ENCODE measurements at regions not wholly inside any gene's neighbourhood (a gene's known extent, or its start where the extent isn't known, plus 50 kb on each side); places are given as distances from the start of the nearest gene placed in this dataset.
A peak's percentile ranks its signal among the peaks of the same experiment; 100 is the strongest.

GRCh38 chr1:94614168-94614815, 72.7 kb upstream of the F3 start:
- no peaks in the 10 kb centered on the region for H3K9me3 ChIP-seq
- H3K27me3 ChIP-seq: no peaks in the 10 kb centered on the region

DNA sequence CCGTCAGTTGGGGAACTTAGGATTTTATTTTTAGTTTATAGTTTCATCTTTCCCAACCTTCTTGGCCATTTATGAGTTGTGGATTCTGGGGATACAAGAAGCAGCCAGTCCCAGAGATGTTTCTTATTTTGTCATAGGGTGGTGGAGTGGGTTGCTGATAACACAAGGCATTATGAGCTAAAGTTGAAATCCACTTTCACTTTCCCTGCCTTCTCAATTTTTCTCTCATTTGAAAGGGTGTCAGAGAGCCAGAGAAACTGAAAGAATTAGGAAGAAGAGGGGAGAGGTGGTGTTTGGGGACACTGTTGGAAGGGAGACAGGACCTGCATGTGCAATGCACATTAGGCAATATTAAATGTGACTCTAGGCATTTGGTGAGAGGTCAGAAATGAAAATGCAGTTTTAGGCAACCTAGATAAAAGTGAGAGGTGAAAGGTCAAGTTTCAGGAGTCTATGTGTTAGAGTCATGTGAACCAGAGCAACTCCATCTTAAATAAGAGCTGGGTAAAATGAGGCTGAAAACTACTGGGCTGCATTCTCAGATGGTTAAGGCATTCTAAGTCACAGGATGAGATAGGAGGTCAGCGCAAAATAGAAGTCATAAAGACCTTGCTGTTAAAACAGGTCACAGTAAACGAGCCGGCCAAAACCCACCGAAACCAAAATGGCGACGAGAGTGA, 71.1 kb upstream of the F3 start:
- Histone ChIP-seq H3K4me3 (ENCODE audit: low read depth in 1 of 2, low read length in 1 of 2) (no peak overlapping the region), H3K4me1 (ENCODE audit: control insufficient read depth in 1 of 2, insufficient read depth in 1 of 2, low read depth in 1 of 2, low read length in 1 of 2) (peaks cover 44 to 54% of the 10 kb centered on the region in 2 experiments), H3K27ac (no peak overlapping the region), H3K27me3 (no peaks in the 10 kb centered on the region), H3K36me3 (no peaks in the 10 kb centered on the region), H3K9me3 (no peaks in the 10 kb centered on the region)
- TF ChIP-seq, protein P1, sequence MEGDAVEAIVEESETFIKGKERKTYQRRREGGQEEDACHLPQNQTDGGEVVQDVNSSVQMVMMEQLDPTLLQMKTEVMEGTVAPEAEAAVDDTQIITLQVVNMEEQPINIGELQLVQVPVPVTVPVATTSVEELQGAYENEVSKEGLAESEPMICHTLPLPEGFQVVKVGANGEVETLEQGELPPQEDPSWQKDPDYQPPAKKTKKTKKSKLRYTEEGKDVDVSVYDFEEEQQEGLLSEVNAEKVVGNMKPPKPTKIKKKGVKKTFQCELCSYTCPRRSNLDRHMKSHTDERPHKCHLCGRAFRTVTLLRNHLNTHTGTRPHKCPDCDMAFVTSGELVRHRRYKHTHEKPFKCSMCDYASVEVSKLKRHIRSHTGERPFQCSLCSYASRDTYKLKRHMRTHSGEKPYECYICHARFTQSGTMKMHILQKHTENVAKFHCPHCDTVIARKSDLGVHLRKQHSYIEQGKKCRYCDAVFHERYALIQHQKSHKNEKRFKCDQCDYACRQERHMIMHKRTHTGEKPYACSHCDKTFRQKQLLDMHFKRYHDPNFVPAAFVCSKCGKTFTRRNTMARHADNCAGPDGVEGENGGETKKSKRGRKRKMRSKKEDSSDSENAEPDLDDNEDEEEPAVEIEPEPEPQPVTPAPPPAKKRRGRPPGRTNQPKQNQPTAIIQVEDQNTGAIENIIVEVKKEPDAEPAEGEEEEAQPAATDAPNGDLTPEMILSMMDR (IDR thresholded peaks at IDR 0.05): no peak

More at GRCh38 chr1:94614168-94614815, 72.7 kb upstream of the F3 start:
- Histone ChIP-seq H3K27ac (peak overlapping the region; percentile 45), H3K36me3 (no peaks in the 10 kb centered on the region), H3K4me3 (ENCODE audit: low read depth in 1 of 2, low read length in 1 of 2) (peak overlapping the region in 1 of 2 experiments; percentile 18), H3K4me1 (ENCODE audit: control insufficient read depth in 1 of 2, insufficient read depth in 1 of 2, low read depth in 1 of 2, low read length in 1 of 2) (peaks cover 35 to 42% of the 10 kb centered on the region in 2 experiments)
- TF ChIP-seq, protein P1 (IDR thresholded peaks at IDR 0.05): no peak

DNA sequence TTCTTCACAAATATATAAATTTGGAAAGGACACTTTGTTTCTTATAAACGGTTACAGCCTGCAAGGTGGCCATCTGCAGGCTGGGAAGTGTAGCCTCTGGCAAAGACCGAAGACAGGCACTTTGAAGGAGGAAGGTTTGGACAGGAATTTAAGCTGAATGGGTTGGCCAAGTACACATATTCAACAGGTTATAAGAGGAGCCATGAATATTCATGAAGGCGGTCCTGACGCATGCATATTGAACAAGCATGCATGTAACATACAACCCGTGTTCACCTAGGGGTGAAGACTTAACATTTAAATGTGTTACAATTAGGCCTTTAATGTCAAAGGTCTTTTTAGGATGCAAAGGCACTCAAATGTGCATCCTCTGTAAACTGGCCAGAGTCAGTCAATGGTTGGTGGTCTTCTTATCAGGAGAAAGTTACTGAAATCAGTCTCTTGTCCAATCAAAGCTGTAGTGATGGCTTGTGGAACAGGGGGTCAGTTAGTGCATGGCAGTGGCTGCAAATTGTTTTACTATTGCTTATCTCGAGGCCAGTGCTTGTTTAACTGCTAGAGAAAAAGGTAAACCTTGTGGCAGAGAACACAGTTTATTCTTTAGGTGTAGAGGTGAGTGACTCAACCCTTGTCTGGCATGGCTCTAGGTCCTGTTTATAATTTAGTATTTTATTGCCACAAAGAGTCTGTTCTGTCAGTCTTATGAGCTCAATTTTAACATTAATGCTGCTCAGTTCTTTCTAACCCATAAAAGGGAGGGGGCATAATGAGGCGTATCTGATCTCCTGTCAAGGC, 70.3 kb upstream of the F3 start:
- H3K27ac ChIP-seq: no peak overlapping the region
- TF ChIP-seq, protein P1 (IDR thresholded peaks at IDR 0.05): no peak

GRCh38 chr1:94609619-94610018, 68.1 kb upstream of the F3 start:
- Histone ChIP-seq H3K27me3 (no peaks in the 10 kb centered on the region), H3K27ac (no peak overlapping the region), H3K4me1 (ENCODE audit: control insufficient read depth in 1 of 2, insufficient read depth in 1 of 2, low read depth in 1 of 2, low read length in 1 of 2) (peaks cover 58 to 66% of the 10 kb centered on the region in 2 experiments), H3K36me3 (no peaks in the 10 kb centered on the region), H3K9me3 (no peaks in the 10 kb centered on the region), H3K4me3 (ENCODE audit: low read depth in 1 of 2, low read length in 1 of 2) (no peak overlapping the region)
- TF ChIP-seq, protein P1 (IDR thresholded peaks at IDR 0.05): no peak

More for the DNA sequence above, 70.3 kb upstream of the F3 start:
- H3K36me3 ChIP-seq: no peaks in the 10 kb centered on the region
- peaks cover 52 to 60% of the 10 kb centered on the region in 2 experiments for H3K4me1 ChIP-seq (ENCODE audit: control insufficient read depth in 1 of 2, insufficient read depth in 1 of 2, low read depth in 1 of 2, low read length in 1 of 2)
- H3K27me3 ChIP-seq: no peaks in the 10 kb centered on the region
- no peaks in the 10 kb centered on the region for H3K9me3 ChIP-seq
- no peak overlapping the region for H3K4me3 ChIP-seq (ENCODE audit: low read depth in 1 of 2, low read length in 1 of 2)

DNA sequence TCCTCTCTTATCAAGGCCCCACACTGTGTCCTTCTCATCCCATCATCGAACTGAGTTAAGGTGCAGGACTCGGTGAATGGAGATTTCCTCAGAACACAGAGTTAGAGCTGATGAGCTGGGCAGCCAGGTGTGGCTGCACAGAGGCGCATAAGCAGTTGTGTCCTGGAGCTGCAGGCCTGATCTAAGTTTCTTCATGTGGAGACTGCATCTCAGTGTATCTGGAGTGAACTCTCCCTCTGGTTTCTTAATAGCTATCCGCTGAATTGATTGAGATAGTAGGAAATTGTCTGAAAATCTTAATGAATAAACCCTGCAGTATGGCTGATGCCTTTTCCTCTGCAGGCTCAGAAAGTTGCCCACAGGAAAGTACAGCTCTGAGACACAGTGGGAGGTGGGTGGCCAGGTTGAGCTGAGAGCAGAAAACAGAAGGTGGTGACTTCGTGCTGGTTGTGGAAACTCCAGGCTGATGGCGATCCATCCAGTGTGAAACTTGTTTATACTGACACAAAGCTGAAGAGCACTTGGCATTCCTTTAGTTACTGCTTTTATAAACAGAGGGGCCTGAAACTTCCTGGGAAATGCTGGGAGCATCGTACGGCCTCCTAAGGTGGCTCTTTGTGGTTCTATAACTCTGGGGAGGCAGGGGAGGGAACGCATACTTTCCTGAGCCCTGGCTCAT, 67.4 kb upstream of the F3 start:
- Histone ChIP-seq H3K27me3 (no peaks in the 10 kb centered on the region), H3K4me1 (ENCODE audit: control insufficient read depth in 1 of 2, insufficient read depth in 1 of 2, low read depth in 1 of 2, low read length in 1 of 2) (peaks cover 54 to 63% of the 10 kb centered on the region in 2 experiments), H3K36me3 (no peaks in the 10 kb centered on the region), H3K4me3 (ENCODE audit: low read depth in 1 of 2, low read length in 1 of 2) (no peak overlapping the region), H3K27ac (no peak overlapping the region), H3K9me3 (no peaks in the 10 kb centered on the region)
- TF ChIP-seq, protein P1 (IDR thresholded peaks at IDR 0.05): no peak

Measured in neutrophil (primary cell).